ENCODE measurements at regions not wholly inside any gene's neighbourhood (a gene's known extent, or its start where the extent isn't known, plus 50 kb on each side); places are given as distances from the start of the nearest gene placed in this dataset.

DNA sequence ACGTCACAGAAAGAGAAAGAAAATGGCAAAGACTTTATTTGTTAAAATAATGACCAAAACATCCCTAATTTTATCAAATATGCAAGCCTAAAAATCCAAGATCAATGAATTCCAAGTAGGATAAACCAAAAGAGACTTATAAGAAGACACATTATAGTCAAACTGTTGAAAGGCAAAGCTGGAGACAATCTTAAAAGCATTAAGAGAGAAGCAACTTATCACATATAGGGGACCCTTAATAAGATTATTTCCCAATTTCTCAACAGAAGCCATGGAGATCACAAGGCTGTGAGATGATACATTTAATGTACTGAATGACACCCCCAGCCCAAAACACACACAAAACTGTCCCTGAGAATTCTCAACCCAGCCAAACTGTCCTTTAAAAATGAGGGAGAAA lies 228.7 kb downstream of the COG6 start:
- H3K27ac ChIP-seq (ENCODE audit: low read length, poor library complexity, severe bottlenecking) = no peak overlapping the region

GRCh38 chr13:39886336-39886735 lies 230.9 kb downstream of the COG6 start:
- Histone ChIP-seq H3K36me3 (ENCODE audit: control insufficient read depth in 1 of 2, insufficient read depth in 2 of 2, low read depth in 1 of 2, low read length in 2 of 2) (no peaks in the 10 kb centered on the region), H3K4me1 (ENCODE audit: control insufficient read depth, insufficient read depth, low read depth, low read length) (no peaks in the 10 kb centered on the region), H3K27ac (ENCODE audit: low read length, poor library complexity, severe bottlenecking) (no peak overlapping the region), H2BK15ac (ENCODE audit: low read depth, poor library complexity, severe bottlenecking) (no peak overlapping the region), H4K8ac (ENCODE audit: low read length) (no peak overlapping the region), H3K4me3 (ENCODE audit: insufficient read depth in 1 of 2, low read depth in 1 of 2, low read length in 2 of 2) (no peak overlapping the region), H3K79me1 (replicated peaks; ENCODE audit: low read length, poor library complexity, severe bottlenecking) (no peaks in the 10 kb centered on the region), H3K27me3 (ENCODE audit: control insufficient read depth in 1 of 2, insufficient read depth in 1 of 2, low read length in 2 of 2) (no peaks in the 10 kb centered on the region), H4K91ac (ENCODE audit: low read length) (no peak overlapping the region), H3K23ac (ENCODE audit: low read length in 2 of 2) (no peak overlapping the region), H3K4ac (ENCODE audit: low read depth in 1 of 2, low read length in 2 of 2) (no peak overlapping the region), H3K4me2 (ENCODE audit: low read length, poor library complexity, severe bottlenecking) (no peak overlapping the region), H3K14ac (ENCODE audit: low read length in 2 of 2) (no peak overlapping the region), H3K9me3 (ENCODE audit: control insufficient read depth, low read length) (peaks cover 27% of the 10 kb centered on the region), H2BK12ac (ENCODE audit: low read length in 2 of 2) (no peak overlapping the region), H2BK120ac (ENCODE audit: low read depth, low read length) (no peak overlapping the region), H3K9ac (ENCODE audit: low read length) (no peak overlapping the region), H3K18ac (ENCODE audit: low read depth in 1 of 2, low read length in 2 of 2) (no peak overlapping the region), H2AK5ac (ENCODE audit: low read length, severe bottlenecking) (no peak overlapping the region), H2BK5ac (ENCODE audit: low read depth, low read length, poor library complexity, severe bottlenecking) (no peak overlapping the region), H2AFZ (ENCODE audit: low read depth, low read length) (no peak overlapping the region)
- DNase-seq = no peak

More for the DNA sequence above, 228.7 kb downstream of the COG6 start:
- Histone ChIP-seq H3K23ac (ENCODE audit: low read length in 2 of 2) (no peak overlapping the region), H3K9me3 (ENCODE audit: control insufficient read depth, low read length) (peaks cover 27% of the 10 kb centered on the region), H3K9ac (ENCODE audit: low read length) (no peak overlapping the region), H3K4ac (ENCODE audit: low read depth in 1 of 2, low read length in 2 of 2) (no peak overlapping the region), H3K36me3 (ENCODE audit: control insufficient read depth in 1 of 2, insufficient read depth in 2 of 2, low read depth in 1 of 2, low read length in 2 of 2) (no peaks in the 10 kb centered on the region), H4K91ac (ENCODE audit: low read length) (no peak overlapping the region), H2BK120ac (ENCODE audit: low read depth, low read length) (no peak overlapping the region), H3K4me1 (ENCODE audit: control insufficient read depth, insufficient read depth, low read depth, low read length) (no peaks in the 10 kb centered on the region), H2BK15ac (ENCODE audit: low read depth, poor library complexity, severe bottlenecking) (no peak overlapping the region), H2AK5ac (ENCODE audit: low read length, severe bottlenecking) (no peak overlapping the region), H4K8ac (ENCODE audit: low read length) (no peak overlapping the region), H3K79me1 (replicated peaks; ENCODE audit: low read length, poor library complexity, severe bottlenecking) (no peaks in the 10 kb centered on the region), H3K4me3 (ENCODE audit: insufficient read depth in 1 of 2, low read depth in 1 of 2, low read length in 2 of 2) (no peak overlapping the region), H3K18ac (ENCODE audit: low read depth in 1 of 2, low read length in 2 of 2) (no peak overlapping the region), H2BK5ac (ENCODE audit: low read depth, low read length, poor library complexity, severe bottlenecking) (no peak overlapping the region), H2AFZ (ENCODE audit: low read depth, low read length) (no peak overlapping the region), H2BK12ac (ENCODE audit: low read length in 2 of 2) (no peak overlapping the region), H3K14ac (ENCODE audit: low read length in 2 of 2) (no peak overlapping the region), H3K27me3 (ENCODE audit: control insufficient read depth in 1 of 2, insufficient read depth in 1 of 2, low read length in 2 of 2) (no peaks in the 10 kb centered on the region), H3K4me2 (ENCODE audit: low read length, poor library complexity, severe bottlenecking) (no peak overlapping the region)
- no peak for DNase-seq
- WGBS = no CpG with 5 or more reads among the region's 1 CpG

GRCh38 chr13:39887387-39887786 lies 231.9 kb downstream of the COG6 start:
- Histone ChIP-seq H3K4me3 (ENCODE audit: insufficient read depth in 1 of 2, low read depth in 1 of 2, low read length in 2 of 2) (no peak overlapping the region), H4K91ac (ENCODE audit: low read length) (no peak overlapping the region), H3K4ac (ENCODE audit: low read depth in 1 of 2, low read length in 2 of 2) (no peak overlapping the region), H3K27ac (ENCODE audit: low read length, poor library complexity, severe bottlenecking) (no peak overlapping the region), H3K27me3 (ENCODE audit: control insufficient read depth in 1 of 2, insufficient read depth in 1 of 2, low read length in 2 of 2) (no peaks in the 10 kb centered on the region), H3K36me3 (ENCODE audit: control insufficient read depth in 1 of 2, insufficient read depth in 2 of 2, low read depth in 1 of 2, low read length in 2 of 2) (no peaks in the 10 kb centered on the region), H2AK5ac (ENCODE audit: low read length, severe bottlenecking) (no peak overlapping the region), H3K14ac (ENCODE audit: low read length in 2 of 2) (no peak overlapping the region), H4K8ac (ENCODE audit: low read length) (no peak overlapping the region), H2BK12ac (ENCODE audit: low read length in 2 of 2) (no peak overlapping the region), H2BK120ac (ENCODE audit: low read depth, low read length) (no peak overlapping the region), H3K9ac (ENCODE audit: low read length) (no peak overlapping the region), H2BK5ac (ENCODE audit: low read depth, low read length, poor library complexity, severe bottlenecking) (no peak overlapping the region), H3K23ac (ENCODE audit: low read length in 2 of 2) (no peak overlapping the region), H2BK15ac (ENCODE audit: low read depth, poor library complexity, severe bottlenecking) (no peak overlapping the region), H3K9me3 (ENCODE audit: control insufficient read depth, low read length) (peaks cover 22% of the 10 kb centered on the region), H3K18ac (ENCODE audit: low read depth in 1 of 2, low read length in 2 of 2) (no peak overlapping the region), H3K4me2 (ENCODE audit: low read length, poor library complexity, severe bottlenecking) (no peak overlapping the region), H2AFZ (ENCODE audit: low read depth, low read length) (no peak overlapping the region), H3K4me1 (ENCODE audit: control insufficient read depth, insufficient read depth, low read depth, low read length) (no peaks in the 10 kb centered on the region), H3K79me1 (replicated peaks; ENCODE audit: low read length, poor library complexity, severe bottlenecking) (no peaks in the 10 kb centered on the region)
- 71% methylated on average over 2 of the region's 2 CpGs for WGBS
- DNase-seq = no peak

GRCh38 chr13:39888865-39889810 lies 233.7 kb downstream of the COG6 start:
- Histone ChIP-seq H3K18ac (ENCODE audit: low read depth in 1 of 2, low read length in 2 of 2) (no peak overlapping the region), H3K4me1 (ENCODE audit: control insufficient read depth, insufficient read depth, low read depth, low read length) (no peaks in the 10 kb centered on the region), H4K91ac (ENCODE audit: low read length) (no peak overlapping the region), H2BK12ac (ENCODE audit: low read length in 2 of 2) (no peak overlapping the region), H2AFZ (ENCODE audit: low read depth, low read length) (no peak overlapping the region), H3K4me3 (ENCODE audit: insufficient read depth in 1 of 2, low read depth in 1 of 2, low read length in 2 of 2) (no peak overlapping the region), H3K9me3 (ENCODE audit: control insufficient read depth, low read length) (peaks cover 16% of the 10 kb centered on the region), H3K36me3 (ENCODE audit: control insufficient read depth in 1 of 2, insufficient read depth in 2 of 2, low read depth in 1 of 2, low read length in 2 of 2) (no peaks in the 10 kb centered on the region), H3K27ac (ENCODE audit: low read length, poor library complexity, severe bottlenecking) (no peak overlapping the region), H3K79me1 (replicated peaks; ENCODE audit: low read length, poor library complexity, severe bottlenecking) (no peaks in the 10 kb centered on the region), H3K9ac (ENCODE audit: low read length) (peak overlapping the region; percentile 18), H3K23ac (ENCODE audit: low read length in 2 of 2) (no peak overlapping the region), H3K14ac (ENCODE audit: low read length in 2 of 2) (no peak overlapping the region), H4K8ac (ENCODE audit: low read length) (no peak overlapping the region), H2BK120ac (ENCODE audit: low read depth, low read length) (no peak overlapping the region), H2BK5ac (ENCODE audit: low read depth, low read length, poor library complexity, severe bottlenecking) (no peak overlapping the region), H2BK15ac (ENCODE audit: low read depth, poor library complexity, severe bottlenecking) (no peak overlapping the region), H3K4me2 (ENCODE audit: low read length, poor library complexity, severe bottlenecking) (no peak overlapping the region), H3K27me3 (ENCODE audit: control insufficient read depth in 1 of 2, insufficient read depth in 1 of 2, low read length in 2 of 2) (no peaks in the 10 kb centered on the region), H3K4ac (ENCODE audit: low read depth in 1 of 2, low read length in 2 of 2) (no peak overlapping the region), H2AK5ac (ENCODE audit: low read length, severe bottlenecking) (no peak overlapping the region)
- no CpG with 5 or more reads among the region's 4 CpGs for WGBS
- no peak for DNase-seq
